PC-9 (cell line): ENCODE measurements at regions not wholly inside any gene's neighbourhood (a gene's known extent, or its start where the extent isn't known, plus 50 kb on each side); places are given as distances from the start of the nearest gene placed in this dataset.

Source experiments
- CTCF ChIP-seq: fragments of 200-600 bp; sonication (generic); conservative IDR thresholded peaks from 2 replicates; pipeline ENCODE4 v1.6.1; 2017; ENCODE audit warnings: mixed run types, antibody characterized with exemption, mild to moderate bottlenecking, moderate library complexity
- EZH2 ChIP-seq: fragments of 200-600 bp; sonication (generic); IDR thresholded peaks from 2 replicates; pipeline ENCODE4 v1.8.0; 2017; ENCODE audit warnings: antibody characterized with exemption, low read depth

- no peak for TF ChIP-seq CTCF
- TF ChIP-seq EZH2 = no peak
Measured at GRCh38 chr15:70336425-70337009, 238.8 kb upstream of the TLE3 start.
